ENCODE measurements at regions not wholly inside any gene's neighbourhood (a gene's known extent, or its start where the extent isn't known, plus 50 kb on each side); places are given as distances from the start of the nearest gene placed in this dataset.

- Histone ChIP-seq H3K4me3 (no peak overlapping the region), H2AFZ (ENCODE audit: control insufficient read depth, low read depth, low read length) (no peak overlapping the region), H3K4me2 (ENCODE audit: control insufficient read depth, insufficient read depth) (no peak overlapping the region), H4K20me1 (ENCODE audit: control insufficient read depth, insufficient read depth) (no peaks in the 10 kb centered on the region), H3K27ac (ENCODE audit: control insufficient read depth, insufficient read depth) (no peak overlapping the region), H3K27me3 (replicated peaks in 1 of 2; ENCODE audit: control insufficient read depth in 2 of 2, insufficient read depth in 2 of 2, low read length in 1 of 2) (no peaks in the 10 kb centered on the region), H3K4me1 (ENCODE audit: control insufficient read depth, insufficient read depth, low read length) (no peaks in the 10 kb centered on the region), H3K9ac (ENCODE audit: control insufficient read depth, insufficient read depth, low read length) (no peak overlapping the region), H3K9me3 (replicated peaks; ENCODE audit: control insufficient read depth, insufficient read depth, low read length) (no peaks in the 10 kb centered on the region), H3K36me3 (ENCODE audit: control insufficient read depth in 2 of 2, insufficient read depth in 2 of 2, low read length in 1 of 2) (no peaks in the 10 kb centered on the region), H3K79me2 (ENCODE audit: control insufficient read depth, insufficient read depth, low read length) (no peaks in the 10 kb centered on the region)
- no peak for FAIRE-seq
- BruUV-seq (replicated peaks) = no TSS peak
- in situ Hi-C loops (cut with MboI) = no loop called here
- CTCF ChIA-PET = interaction anchor here (0.8 kb wide), 1 partner anchor 82 kb away, joined by 4 read pairs; no protein-coding TSS in a partner anchor
- SMC1A ChIA-PET (ENCODE audit: uncharacterized antibody, unreplicated experiment) = no interaction called here
- TF ChIP-seq CBX3 (IDR thresholded peaks at IDR 0.05; ENCODE audit: borderline replicate concordance, low read depth) = no peak
- TF ChIP-seq BMI1 (IDR thresholded peaks at IDR 0.05; ENCODE audit: borderline replicate concordance) = no peak
- no peak for TF ChIP-seq CHD4 (IDR thresholded peaks at IDR 0.05)
- TF ChIP-seq SIX5 (IDR thresholded peaks at IDR 0.05; ENCODE audit: low read depth, low read length, severe bottlenecking) = no peak
- no peak for TF ChIP-seq EED (IDR thresholded peaks at IDR 0.05; ENCODE audit: low read depth)
- no peak for TF ChIP-seq SPI1 (IDR thresholded peaks at IDR 0.05; ENCODE audit: borderline replicate concordance, insufficient read depth, low read depth, low read length)
- TF ChIP-seq, protein P1, sequence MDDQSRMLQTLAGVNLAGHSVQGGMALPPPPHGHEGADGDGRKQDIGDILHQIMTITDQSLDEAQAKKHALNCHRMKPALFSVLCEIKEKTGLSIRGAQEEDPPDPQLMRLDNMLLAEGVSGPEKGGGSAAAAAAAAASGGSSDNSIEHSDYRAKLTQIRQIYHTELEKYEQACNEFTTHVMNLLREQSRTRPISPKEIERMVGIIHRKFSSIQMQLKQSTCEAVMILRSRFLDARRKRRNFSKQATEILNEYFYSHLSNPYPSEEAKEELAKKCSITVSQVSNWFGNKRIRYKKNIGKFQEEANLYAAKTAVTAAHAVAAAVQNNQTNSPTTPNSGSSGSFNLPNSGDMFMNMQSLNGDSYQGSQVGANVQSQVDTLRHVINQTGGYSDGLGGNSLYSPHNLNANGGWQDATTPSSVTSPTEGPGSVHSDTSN (IDR thresholded peaks at IDR 0.05; ENCODE audit: insufficient replicate concordance, low read depth, low read length) = no peak
- TF ChIP-seq, protein P2, sequence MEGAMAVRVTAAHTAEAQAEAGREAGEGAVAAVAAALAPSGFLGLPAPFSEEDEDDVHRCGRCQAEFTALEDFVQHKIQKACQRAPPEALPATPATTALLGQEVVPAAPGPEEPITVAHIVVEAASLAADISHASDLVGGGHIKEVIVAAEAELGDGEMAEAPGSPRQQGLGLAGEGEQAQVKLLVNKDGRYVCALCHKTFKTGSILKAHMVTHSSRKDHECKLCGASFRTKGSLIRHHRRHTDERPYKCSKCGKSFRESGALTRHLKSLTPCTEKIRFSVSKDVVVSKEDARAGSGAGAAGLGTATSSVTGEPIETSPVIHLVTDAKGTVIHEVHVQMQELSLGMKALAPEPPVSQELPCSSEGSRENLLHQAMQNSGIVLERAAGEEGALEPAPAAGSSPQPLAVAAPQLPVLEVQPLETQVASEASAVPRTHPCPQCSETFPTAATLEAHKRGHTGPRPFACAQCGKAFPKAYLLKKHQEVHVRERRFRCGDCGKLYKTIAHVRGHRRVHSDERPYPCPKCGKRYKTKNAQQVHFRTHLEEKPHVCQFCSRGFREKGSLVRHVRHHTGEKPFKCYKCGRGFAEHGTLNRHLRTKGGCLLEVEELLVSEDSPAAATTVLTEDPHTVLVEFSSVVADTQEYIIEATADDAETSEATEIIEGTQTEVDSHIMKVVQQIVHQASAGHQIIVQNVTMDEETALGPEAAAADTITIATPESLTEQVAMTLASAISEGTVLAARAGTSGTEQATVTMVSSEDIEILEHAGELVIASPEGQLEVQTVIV (IDR thresholded peaks at IDR 0.05; ENCODE audit: borderline replicate concordance, partially characterized antibody) = no peak
- no peak for TF ChIP-seq IRF4 (IDR thresholded peaks at IDR 0.05; ENCODE audit: low read depth, low read length)
- POLR2A ChIA-PET = no interaction called here
- no peak for DNase-seq (ENCODE audit: low read depth, low spot score)
- intact Hi-C loops (cut with micrococcal nuclease; ENCODE audit: unreplicated experiment) = no loop called here
- RAD21 ChIA-PET (ENCODE audit: unreplicated experiment) = no interaction called here
- WGBS (ENCODE audit: insufficient coverage, insufficient replicate concordance, low lambda C conversion rate, missing lambda C conversion rate) = 0% methylated on average over 1 of the region's 1 CpG
- no peak for ATAC-seq
Observed at GRCh38 chr4:177798161-177798560, 355.9 kb upstream of the AGA start.

Measured in GM12878 (cell line).